HG03045 (cell line): ENCODE measurements at regions not wholly inside any gene's neighbourhood (a gene's known extent, or its start where the extent isn't known, plus 50 kb on each side); places are given as distances from the start of the nearest gene placed in this dataset.

Experiments used
- ATAC-seq: cut with Tn5 transposase; IDR thresholded peaks from one replicate; pipeline ENCODE4 v1.9.1; 2021; ENCODE audit warnings: mild to moderate bottlenecking, moderate library complexity; ENCODE audit not compliant: unreplicated experiment

DNA sequence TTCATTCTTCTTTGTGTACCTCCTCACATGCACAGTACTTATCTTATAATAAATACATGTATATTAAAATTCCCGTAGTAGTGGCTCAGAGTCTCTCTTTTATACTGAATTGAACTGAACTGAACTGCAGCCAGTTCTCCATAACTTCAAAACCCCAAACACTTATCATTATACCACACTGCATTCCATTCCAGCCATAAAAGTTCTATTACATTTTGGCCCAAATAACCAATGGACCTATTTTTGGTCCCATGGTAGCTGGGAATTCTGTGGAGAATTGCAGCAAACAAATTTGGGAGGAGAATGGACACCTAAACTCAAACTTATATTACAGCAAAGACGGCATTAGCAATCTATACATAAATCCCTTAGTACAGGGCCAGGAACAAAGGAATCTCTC lies 86.6 kb upstream of the C1orf87 start:
- ATAC-seq, result no peak

DNA sequence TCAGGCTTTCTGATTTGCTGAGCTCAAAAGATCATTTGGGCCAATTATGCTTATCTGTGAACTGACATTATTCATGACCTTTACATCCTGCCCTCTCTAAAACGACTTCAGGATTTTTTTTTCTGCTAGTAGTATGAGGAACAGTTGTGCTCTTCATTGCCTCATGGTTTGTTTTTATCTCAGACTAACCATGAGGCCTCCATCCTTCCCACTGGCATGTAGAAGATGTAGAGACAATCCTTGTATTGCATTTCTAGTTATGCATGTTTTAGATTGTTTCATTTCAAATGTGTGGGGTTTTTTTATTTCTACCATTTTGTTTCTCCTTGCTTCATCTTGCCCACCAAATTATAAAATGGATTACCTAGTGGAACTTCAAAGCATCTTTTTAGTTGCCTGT lies 82.8 kb upstream of the C1orf87 start:
- no peak for ATAC-seq

DNA sequence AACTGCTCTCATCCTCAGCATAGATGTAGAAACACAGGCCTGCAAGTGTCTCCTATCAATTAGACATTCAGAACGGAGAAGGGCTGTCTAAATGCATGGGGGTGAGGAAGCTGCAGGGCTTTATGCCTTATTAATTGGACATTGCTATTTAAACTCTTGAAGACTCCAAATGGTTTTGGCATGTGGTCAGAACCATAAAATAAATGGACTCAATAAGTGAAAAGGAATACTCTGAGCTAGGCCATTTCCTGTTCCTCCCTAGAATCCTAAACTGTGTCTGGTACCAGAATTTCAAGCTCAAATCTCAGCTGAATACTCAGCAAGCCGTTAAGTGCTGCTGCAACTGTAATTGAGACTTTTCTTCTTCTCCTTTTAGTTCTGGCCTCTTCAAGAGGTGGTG lies 80.4 kb upstream of the C1orf87 start:
- ATAC-seq, result no peak

DNA sequence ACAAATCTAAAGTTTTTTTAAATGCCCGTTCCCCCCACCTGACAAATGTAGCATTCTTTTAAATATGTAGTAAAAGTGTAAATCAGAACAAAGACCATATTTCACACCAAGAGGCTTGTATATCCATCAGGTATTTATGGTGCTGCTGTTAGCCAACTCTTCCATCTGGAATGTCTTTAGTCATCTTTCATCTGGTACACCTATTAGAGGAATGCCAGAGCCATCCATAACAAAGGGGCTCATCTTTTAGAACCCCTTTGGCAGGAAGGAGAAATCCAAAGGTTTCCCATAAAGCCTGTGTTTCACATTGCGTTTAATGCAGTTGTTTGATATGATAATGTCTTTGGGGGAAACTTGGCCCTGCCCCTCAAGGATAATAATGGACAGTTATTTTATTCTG lies 79.3 kb upstream of the C1orf87 start:
- no peak for ATAC-seq

DNA sequence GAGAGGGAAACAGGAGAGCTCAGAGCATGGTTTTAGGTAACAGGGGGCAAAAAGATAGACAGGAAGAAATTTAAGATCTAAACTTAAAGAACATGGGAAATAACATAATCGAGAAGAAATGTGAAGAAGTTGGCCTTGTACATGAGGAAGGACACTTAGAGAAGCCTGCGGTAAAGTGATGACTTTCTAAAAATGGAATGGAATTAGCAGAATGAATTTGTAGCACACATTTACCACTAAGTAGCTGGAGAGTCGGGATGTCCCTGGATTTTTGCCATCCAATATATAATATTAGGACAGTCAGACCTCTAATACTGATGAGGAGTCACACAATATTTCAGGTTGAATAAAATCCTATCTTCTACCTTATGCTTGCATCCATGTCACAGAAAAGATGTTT lies 77.7 kb upstream of the C1orf87 start:
- no peak for ATAC-seq

DNA sequence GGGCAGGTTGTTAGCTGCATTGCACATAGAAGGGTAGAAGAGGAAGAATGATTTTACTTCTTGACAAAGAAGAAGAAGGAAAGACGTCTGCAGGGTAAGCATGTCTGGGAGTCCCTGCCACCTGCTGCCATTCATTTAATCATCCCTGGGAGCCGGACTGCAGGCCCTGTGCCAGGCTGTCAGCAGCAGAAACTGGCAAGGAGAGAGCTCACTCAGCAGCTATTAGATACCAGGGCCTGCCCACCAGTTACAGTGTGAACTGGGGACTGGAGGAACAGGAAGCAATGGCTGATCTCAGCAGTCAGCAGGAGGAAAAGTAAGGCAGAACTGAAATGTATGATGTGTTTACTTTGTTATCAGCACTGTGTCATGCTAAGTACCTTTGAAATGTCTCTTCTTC lies 75.7 kb upstream of the C1orf87 start:
- no peak for ATAC-seq

DNA sequence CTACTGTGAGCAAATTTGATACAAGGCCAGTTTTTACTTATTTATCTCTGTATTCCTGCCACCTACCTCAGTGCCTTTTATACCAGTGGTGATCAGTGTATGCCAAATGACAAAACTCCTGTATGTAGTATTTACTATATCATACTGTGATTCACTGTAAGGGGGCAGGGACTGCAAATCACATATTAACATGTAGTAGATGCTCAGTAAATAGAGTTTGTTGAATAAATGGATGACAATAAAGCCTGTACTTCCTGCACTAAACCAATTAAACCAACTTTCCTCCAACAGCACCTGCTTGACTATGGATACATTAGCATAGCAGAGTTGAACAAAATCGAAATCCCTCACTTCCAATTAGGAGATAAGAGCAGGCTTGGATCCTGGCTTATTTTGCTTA lies 73.3 kb upstream of the C1orf87 start:
- no peak for ATAC-seq

DNA sequence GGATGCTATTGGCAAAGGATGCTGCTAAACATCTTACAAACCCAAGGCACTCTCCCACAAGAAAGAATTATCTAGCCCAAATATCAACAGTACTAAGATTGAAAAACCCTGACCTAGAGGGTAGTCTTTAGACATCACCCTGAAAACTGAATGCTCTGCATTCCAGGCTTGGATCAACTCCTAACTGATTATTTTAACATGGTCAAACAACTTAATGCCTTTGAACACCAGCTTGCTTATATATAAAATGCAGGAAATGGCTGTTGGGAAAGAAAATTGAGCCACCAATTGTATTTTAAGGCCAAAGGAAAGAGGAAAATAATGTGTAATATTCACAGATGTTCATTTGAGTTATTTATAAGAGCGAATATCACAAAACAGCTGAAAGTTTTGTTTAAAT lies 72.2 kb upstream of the C1orf87 start:
- no peak for ATAC-seq

DNA sequence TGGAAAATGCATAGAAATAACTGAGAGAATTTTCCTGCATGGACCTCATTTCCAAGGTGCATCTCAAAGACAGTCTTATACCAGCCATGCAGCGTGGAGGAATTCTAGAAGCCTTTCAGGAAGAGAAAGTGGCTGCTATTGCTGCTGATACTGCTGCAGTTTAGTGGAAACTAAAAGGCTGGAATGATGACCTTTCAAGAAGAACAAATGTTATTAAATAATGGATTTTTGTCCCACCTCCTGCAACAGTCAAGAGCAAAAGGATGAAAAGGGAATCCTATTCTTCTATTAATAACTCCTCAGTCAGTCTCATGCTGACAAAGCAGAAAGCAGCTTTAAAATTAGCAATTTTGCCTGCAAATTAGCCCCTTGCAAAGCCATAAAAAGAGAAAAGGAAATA lies 68.2 kb upstream of the C1orf87 start:
- no peak for ATAC-seq

DNA sequence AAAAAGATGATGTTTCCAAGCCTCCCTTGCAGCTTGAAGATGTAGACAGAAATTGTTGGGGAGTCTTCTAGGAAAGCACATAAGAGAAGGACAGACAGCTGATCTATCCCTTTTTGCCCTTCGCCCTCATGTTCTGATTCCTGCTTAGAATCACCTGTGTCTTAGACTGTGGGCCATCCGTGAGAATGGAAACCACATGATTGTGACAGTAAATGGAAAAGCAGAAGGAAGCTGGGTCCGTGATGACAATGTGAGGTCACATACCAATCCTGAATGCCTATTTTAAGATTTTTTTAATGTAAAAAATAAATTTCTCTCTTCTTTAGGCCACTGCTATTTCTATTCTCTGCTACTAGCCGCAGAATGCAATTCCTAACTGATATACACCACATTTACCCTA lies 67.7 kb upstream of the C1orf87 start:
- no peak for ATAC-seq

DNA sequence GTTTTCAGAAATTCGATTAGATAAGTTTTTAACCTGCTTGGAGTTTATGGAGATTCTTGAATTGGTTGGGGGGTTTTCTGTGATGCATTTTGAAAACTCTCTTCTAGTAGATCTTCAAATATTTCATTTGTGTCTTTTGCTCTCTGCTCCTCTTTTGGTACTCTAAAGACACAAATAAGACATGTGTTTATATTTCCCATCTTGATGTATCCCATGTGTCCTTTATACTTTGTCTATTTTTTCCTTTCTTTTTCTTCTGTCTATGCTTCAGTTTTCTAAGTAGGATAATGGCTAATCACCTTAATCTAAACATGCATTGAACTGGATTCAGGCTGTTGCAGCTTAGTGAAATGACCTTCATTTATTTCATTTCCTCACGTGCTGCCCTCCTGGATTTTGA lies 63.8 kb upstream of the C1orf87 start:
- ATAC-seq, result no peak

DNA sequence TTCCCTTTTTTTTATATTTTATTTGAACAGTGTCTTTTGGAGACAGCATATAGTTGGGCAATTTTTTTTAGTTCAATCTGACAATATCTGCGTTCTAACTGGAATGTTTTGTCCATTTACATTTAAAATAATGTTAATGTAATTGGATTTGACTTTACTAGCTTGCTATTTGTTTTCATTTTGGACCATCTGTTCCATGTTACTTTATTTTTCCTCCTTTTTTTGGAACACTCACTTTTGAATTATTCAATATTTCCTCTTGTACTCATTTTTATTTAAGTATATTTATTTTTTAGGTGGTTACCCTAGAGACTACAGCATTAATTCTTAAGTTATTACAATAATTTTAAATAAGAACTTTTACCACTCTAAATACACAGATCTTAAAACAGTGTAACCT lies 62.8 kb upstream of the C1orf87 start:
- no peak for ATAC-seq

DNA sequence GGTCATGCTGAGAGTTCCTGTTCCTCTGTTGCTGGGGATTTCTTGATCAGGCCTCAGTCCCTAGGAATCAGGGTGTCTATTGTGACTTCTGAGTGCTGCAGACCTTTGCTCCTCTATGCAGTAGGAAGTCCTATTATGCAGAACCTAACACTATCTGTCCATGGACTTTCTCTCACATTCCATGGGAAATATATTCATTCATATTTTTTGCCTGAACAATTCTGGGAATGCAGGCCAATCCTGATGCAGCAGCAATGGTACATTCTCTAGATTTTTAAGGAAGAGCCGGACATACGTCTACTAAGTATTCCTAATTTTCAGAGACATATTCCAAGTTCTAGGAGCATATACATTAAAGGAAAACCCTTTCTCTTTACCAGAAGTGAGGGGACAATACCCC lies 61.1 kb upstream of the C1orf87 start:
- no peak for ATAC-seq

DNA sequence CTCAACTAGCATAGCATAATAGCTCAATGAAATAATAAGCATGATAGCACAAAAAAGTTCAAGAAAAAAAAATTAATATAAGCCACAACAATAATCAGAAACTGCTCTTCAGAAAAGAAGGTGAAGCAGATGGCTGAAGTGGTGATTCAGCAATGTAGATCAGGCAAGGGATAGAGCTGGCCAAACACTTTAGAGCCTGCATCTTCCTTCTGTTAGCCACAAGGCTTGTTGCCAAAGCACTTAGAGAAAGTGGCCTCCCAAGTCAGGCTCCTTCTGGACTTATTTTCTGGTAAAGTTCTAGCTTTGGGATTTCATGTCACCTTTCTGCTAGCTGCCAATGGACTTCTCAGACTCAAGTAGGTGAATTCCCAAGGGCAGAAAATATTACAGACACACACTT lies 60.3 kb upstream of the C1orf87 start:
- no peak for ATAC-seq

DNA sequence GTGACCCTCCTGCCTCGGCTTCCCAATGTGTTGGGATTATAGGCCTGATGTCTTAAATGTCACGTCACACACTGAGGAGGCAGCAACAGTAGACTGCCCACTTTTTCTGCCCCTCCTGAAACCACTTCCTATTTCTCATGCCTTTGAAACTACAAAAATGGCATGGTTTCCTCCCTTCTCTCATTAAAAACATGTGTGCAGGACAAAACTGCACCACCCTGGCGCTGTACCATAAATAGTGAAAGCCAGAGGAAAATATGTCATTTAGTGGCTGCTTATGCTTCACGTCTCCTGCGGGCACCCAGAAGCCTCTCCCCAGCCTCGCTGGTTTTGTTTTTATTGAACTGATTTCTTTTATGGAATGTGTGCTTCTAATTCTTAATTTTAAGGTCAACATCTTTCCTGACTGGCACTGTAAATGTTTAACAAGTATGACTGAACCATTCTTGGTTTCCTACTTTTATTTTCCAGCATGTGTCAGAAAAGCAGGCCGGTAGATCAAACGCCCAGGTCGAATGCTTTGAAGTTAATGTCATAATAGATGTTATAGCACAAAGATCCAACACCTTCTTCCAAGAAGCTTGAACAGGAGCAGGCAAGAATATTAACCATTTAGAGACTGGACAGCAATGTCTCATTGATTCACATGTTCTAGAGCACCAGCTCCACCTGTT lies 59.6 kb upstream of the C1orf87 start:
- no peak for ATAC-seq

DNA sequence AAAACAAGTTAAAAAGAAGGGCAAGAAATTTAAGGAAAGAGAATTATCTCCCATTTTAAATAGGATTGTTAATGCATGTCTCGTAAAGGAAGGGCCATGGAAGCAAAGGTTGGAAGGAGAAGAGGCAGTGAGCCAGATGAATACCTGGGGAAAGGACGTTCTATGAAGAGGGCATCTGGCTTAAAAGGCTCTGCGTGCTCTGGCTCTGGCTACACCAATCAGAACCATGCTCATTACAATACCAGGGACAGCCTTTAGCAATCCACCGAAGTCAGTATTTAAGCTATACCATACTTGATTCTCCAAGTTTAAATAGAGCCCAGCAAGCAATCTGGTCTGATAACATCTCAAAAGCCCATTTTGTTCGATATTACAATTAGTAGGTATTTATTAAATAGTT lies 58.5 kb upstream of the C1orf87 start:
- no peak for ATAC-seq

DNA sequence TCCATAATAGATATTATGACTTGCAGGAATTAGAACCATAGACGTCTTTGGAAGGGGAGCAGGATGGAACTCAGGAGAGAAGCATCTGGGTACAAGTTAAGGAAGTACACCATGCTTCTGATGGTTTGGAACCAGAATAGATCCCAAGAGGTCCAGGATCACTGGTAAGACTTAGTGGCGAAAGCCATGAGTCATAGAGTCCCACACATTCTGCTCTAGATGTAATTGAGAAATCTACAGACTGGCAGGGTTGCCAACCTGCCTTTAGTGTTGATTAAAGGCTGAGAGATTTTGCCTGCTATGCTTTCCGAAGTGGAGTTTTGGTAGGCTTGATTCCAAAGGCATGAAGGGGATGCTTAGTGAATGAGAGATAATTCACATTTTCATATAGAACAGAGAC lies 57.1 kb upstream of the C1orf87 start:
- ATAC-seq, result no peak

DNA sequence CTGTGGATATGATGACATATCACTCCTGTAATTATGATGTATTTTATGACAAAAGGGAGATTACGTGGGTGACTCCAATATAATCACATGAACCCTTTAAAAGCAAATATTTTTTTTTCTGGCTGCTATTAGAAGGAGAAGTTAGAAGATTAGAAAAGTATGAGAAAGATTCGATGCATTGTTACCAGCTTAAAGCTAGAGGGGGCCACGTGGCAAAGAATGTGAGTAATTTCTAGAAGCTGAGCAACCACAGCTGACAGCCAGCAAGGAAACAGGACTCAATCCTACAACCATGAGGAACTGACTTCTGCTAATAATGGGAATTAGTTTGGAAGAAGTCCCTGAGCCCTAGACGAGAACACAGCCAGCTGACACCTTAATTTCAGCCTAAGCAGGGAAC lies 56.3 kb upstream of the C1orf87 start:
- ATAC-seq, result no peak

DNA sequence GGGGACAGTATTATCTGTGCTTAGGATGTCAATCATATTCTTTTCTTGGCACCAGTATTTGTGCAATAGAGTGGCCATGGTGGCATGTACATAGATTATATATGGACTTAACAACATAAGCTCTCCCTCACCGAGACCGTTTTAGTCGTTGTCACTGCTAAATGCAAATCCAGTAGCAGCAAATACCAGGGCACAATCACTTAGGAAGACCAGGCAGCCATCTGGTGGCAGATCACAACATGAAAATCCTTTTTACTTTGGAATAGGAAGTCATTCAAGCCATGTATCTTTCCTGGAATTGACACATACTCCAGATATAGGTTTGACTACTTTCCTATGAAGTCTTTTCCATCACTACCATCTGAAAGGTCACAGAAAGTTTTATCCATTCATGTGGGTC lies 53.2 kb upstream of the C1orf87 start:
- ATAC-seq, result no peak
